SK-N-SH treated with all-trans-retinoic acid at 6 μM for 48 hours (cell line): ENCODE measurements at regions not wholly inside any gene's neighbourhood (a gene's known extent, or its start where the extent isn't known, plus 50 kb on each side); places are given as distances from the start of the nearest gene placed in this dataset.
"Not testable (repeated sequence)": the region's sequence is repeated elsewhere in the genome, so short reads cannot be mapped to it uniquely, and the experiment has no call there.

ENCODE experiments used
- OSR1 ChIP-seq: fragments of 250-450 bp; sonication (Bioruptor Pico); IDR thresholded peaks from 2 replicates; pipeline ENCODE4 v1.8.0; 2022; ENCODE audit warnings: moderate library complexity, mild to moderate bottlenecking, inconsistent platforms
- PPARA ChIP-seq: fragments of 250-450 bp; sonication (Bioruptor Pico); IDR thresholded peaks from 2 replicates; pipeline ENCODE4 v1.5.0; 2020; ENCODE audit warnings: mild to moderate bottlenecking, borderline replicate concordance
- TCF4 ChIP-seq: fragments of 250-450 bp; sonication (Bioruptor Pico); IDR thresholded peaks from 2 replicates; pipeline ENCODE4 v1.8.0; 2021; ENCODE audit warnings: mild to moderate bottlenecking, moderate library complexity, borderline replicate concordance
- ZFP30 ChIP-seq: fragments of 450-650 bp; formaldehyde crosslinking; IDR thresholded peaks from 2 replicates; pipeline ENCODE4 v1.5.0; 2022; ENCODE audit warnings: mild to moderate bottlenecking, moderate library complexity
- ZNF565 ChIP-seq: fragments of 450-650 bp; formaldehyde crosslinking; conservative IDR thresholded peaks from 2 replicates; pipeline ENCODE4 v1.5.0; 2020; ENCODE audit warnings: low read depth, mild to moderate bottlenecking, moderate library complexity
- TF ChIP-seq, protein P1 (sequence below): fragments of 250-450 bp; sonication (Bioruptor Pico); IDR thresholded peaks from 2 replicates; pipeline ENCODE4 v1.8.0; 2020; ENCODE audit warnings: mild to moderate bottlenecking, moderate library complexity, borderline replicate concordance
- TF ChIP-seq, protein P2 (sequence below): fragments of 250-450 bp; sonication (Bioruptor Pico); IDR thresholded peaks from 2 replicates; pipeline ENCODE4 v1.5.1; 2020; ENCODE audit warnings: low read depth, mild to moderate bottlenecking, moderate library complexity

DNA sequence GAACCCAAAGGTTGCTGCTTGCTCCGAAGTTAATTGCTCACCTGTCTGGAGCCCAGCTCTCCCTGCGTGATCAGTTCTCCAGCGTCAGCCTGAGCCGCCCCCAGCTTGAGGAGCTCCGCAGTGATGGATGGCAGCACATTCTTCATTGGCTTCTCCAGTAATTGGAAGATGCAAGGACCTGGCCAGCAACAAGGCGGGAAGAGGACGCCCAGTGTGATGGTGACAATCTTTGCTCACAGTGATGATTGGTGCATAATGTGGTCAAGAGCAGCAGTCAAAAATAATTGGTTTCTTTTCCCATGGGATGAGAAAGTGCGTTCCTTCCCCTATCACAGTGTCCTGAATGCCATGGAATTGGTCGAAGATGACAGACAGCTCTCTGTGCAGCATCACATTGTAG, 102.4 kb upstream of the SPDYE9 start:
- TF ChIP-seq TCF4; ZFP30 (CRISPR knock-in tag); ZNF565; PPARA (CRISPR knock-in tag); OSR1 (CRISPR knock-in tag): not testable (repeated sequence)
- TF ChIP-seq, protein P1, sequence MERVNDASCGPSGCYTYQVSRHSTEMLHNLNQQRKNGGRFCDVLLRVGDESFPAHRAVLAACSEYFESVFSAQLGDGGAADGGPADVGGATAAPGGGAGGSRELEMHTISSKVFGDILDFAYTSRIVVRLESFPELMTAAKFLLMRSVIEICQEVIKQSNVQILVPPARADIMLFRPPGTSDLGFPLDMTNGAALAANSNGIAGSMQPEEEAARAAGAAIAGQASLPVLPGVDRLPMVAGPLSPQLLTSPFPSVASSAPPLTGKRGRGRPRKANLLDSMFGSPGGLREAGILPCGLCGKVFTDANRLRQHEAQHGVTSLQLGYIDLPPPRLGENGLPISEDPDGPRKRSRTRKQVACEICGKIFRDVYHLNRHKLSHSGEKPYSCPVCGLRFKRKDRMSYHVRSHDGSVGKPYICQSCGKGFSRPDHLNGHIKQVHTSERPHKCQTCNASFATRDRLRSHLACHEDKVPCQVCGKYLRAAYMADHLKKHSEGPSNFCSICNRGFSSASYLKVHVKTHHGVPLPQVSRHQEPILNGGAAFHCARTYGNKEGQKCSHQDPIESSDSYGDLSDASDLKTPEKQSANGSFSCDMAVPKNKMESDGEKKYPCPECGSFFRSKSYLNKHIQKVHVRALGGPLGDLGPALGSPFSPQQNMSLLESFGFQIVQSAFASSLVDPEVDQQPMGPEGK: not testable (repeated sequence)
- TF ChIP-seq, protein P2, sequence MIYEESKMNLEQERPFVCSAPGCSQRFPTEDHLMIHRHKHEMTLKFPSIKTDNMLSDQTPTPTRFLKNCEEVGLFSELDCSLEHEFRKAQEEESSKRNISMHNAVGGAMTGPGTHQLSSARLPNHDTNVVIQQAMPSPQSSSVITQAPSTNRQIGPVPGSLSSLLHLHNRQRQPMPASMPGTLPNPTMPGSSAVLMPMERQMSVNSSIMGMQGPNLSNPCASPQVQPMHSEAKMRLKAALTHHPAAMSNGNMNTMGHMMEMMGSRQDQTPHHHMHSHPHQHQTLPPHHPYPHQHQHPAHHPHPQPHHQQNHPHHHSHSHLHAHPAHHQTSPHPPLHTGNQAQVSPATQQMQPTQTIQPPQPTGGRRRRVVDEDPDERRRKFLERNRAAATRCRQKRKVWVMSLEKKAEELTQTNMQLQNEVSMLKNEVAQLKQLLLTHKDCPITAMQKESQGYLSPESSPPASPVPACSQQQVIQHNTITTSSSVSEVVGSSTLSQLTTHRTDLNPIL (CRISPR knock-in tag): not testable (repeated sequence)
